ENCODE measurements at regions not wholly inside any gene's neighbourhood (a gene's known extent, or its start where the extent isn't known, plus 50 kb on each side); places are given as distances from the start of the nearest gene placed in this dataset.
"Not testable (repeated sequence)": the region's sequence is repeated elsewhere in the genome, so short reads cannot be mapped to it uniquely, and the experiment has no call there.

DNA sequence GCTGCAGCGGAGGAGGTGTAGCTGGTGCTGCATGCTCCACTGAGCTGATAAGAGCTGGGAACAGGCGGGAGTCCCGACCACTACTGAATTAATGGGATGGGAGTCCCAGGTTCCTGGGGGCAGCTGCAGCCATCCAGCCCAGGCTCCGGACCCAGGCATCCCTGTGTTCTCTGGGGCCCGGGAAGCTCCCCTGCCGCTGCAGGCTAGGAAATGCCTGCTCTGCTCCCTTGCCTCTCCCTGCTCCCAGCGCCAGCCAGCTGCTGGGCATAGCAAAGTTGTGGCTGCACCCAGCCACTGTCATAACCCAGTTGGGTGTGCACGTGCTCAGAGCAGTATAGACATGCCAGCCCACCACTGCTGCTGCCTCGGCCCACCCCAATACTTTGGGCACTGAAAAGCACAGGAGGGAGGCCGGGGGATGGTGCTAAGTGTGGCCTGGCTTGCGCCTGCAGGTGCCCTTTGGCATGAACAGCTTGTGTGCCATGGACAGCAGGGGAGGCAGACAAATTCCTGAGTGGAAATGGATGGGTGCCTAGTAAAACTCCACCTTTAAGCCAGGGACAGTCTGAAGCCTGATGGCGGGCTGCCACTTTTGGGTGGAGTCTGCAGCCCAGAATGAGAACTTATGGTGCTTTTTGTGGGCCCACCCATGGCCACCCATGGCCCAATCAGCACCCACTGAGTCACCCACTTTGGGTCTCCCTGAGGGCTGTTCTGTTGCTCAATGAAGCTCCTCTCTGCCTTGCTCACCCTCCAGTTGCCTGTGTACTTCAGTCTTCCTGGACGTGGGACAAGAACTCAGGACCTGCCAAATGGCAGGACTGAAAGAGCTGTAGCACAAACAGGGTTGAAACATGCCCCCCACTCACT lies 219.3 kb upstream of the TMEFF2 start:
- H3K9me3 ChIP-seq (ENCODE audit: insufficient read depth, low read depth, low read length), result 0 out of 2 replicates have a peak, but pooled peaks cover 13% of the 10 kb centered on the region

DNA sequence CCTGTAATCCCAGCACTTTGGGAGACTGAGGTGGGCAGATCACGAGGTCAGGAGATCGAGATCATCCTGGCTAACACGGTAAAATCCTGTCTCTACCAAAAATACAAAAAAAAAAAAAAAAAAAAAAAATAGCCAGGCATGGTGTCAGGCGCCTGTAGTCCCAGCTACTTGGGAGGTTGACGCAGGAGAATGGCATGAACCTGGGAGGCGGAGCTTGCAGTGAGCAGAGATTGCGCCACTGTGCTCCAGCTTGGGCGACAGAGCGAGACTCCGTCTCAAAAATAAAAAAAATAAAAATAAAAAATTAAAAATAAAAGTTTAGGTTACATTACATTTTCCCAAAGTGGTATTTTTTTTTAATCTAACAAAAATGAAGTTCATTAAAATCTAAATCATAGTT lies 218.1 kb upstream of the TMEFF2 start:
- H3K9me3 ChIP-seq (ENCODE audit: insufficient read depth, low read depth, low read length), result 0 out of 2 replicates have a peak, but pooled peaks cover 13% of the 10 kb centered on the region
- H3K9ac ChIP-seq (ENCODE audit: low read depth, low read length); H3K4me1 ChIP-seq (ENCODE audit: insufficient read depth, low read length); H3K36me3 ChIP-seq (ENCODE audit: insufficient read depth, low read length); H3K4me3 ChIP-seq (ENCODE audit: low read length); H3K27me3 ChIP-seq (ENCODE audit: insufficient read depth, low read length); H3K27ac ChIP-seq (ENCODE audit: low read depth, low read length): not testable (repeated sequence)
- 89% methylated on average over 7 of the region's 10 CpGs for WGBS

More for the DNA sequence above, 219.3 kb upstream of the TMEFF2 start:
- H3K4me1 ChIP-seq (ENCODE audit: insufficient read depth, low read length), result no peaks in the 10 kb centered on the region
- H3K36me3 ChIP-seq (ENCODE audit: insufficient read depth, low read length), result no peaks in the 10 kb centered on the region
- WGBS, result 96% methylated on average over 13 of the region's 13 CpGs
- H3K27me3 ChIP-seq (ENCODE audit: insufficient read depth, low read length), result no peaks in the 10 kb centered on the region
- no peak overlapping the region for H3K27ac ChIP-seq (ENCODE audit: low read depth, low read length)
- no peak overlapping the region for H3K4me3 ChIP-seq (ENCODE audit: low read length)
- no peak overlapping the region for H3K9ac ChIP-seq (ENCODE audit: low read depth, low read length)

DNA sequence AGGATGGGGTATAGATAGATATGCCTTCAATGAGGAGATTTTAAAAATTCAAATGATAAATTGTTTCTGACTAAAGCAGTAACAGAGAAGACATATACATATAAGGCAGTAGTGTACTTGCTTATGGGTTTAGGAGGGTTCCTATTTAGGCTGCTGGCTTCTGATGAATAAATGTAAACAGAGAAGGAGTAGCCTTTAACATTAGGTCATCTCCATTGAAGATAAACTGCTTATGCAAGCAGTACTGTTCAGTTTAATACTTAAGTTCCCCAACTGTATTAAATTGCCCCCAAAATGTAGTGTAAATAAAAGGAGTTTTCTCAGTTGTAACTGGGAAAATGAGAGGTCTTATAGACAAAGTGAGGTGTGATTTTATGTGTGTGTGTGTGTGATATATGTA lies 217.7 kb upstream of the TMEFF2 start:
- H3K4me1 ChIP-seq (ENCODE audit: insufficient read depth, low read length), result peaks cover 8% of the 10 kb centered on the region
- no peaks in the 10 kb centered on the region for H3K27me3 ChIP-seq (ENCODE audit: insufficient read depth, low read length)
- H3K9me3 ChIP-seq (ENCODE audit: insufficient read depth, low read depth, low read length), result 0 out of 2 replicates have a peak, but pooled peaks cover 13% of the 10 kb centered on the region
- H3K9ac ChIP-seq (ENCODE audit: low read depth, low read length), result no peak overlapping the region
- H3K27ac ChIP-seq (ENCODE audit: low read depth, low read length), result no peak overlapping the region
- no peaks in the 10 kb centered on the region for H3K36me3 ChIP-seq (ENCODE audit: insufficient read depth, low read length)
- no peak overlapping the region for H3K4me3 ChIP-seq (ENCODE audit: low read length)

DNA sequence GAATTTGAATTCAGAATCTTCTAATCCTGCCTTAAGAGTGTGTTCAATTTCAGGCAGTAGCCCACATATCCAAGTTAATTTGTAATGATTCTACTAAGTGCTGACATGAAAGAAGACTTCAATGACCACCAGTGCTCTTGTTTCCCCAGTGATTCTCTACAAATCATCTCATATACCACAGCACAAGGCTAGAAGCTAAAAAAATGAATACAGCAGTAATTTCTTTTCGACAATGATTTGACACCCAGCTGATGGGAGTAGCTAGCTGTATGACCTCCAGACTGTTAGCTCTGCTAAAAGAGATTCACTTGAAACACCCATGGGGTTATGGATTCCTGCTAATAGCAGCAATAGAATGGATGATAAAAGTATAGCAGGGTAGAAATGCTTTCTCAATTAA lies 217.0 kb upstream of the TMEFF2 start:
- Histone ChIP-seq H3K4me1 (ENCODE audit: insufficient read depth, low read length) (peaks cover 8% of the 10 kb centered on the region), H3K9ac (ENCODE audit: low read depth, low read length) (no peak overlapping the region), H3K36me3 (ENCODE audit: insufficient read depth, low read length) (no peaks in the 10 kb centered on the region), H3K27ac (ENCODE audit: low read depth, low read length) (no peak overlapping the region), H3K27me3 (ENCODE audit: insufficient read depth, low read length) (no peaks in the 10 kb centered on the region), H3K9me3 (ENCODE audit: insufficient read depth, low read depth, low read length) (0 out of 2 replicates have a peak, but pooled peaks cover 13% of the 10 kb centered on the region), H3K4me3 (ENCODE audit: low read length) (no peak overlapping the region)
- WGBS, result 90% methylated on average over 1 of the region's 1 CpG

DNA sequence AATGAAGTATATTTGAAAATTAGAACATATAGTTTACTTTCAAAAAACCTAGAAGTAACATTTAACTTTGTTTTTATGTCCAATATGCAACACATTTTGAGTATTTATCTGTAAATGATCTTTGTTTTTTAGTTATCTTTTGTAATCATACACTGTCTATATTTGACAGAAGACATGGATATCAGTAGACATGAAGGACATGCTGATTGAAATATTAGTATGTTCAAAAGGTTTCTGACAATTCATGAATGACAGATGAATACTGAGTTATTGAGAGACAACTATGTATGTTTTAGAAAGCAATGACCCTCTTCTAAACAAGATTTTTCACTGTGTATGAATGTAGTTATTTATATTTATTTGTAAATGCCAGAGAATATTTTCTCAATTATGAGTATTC lies 215.6 kb upstream of the TMEFF2 start:
- H3K9ac ChIP-seq (ENCODE audit: low read depth, low read length), result no peak overlapping the region
- H3K27ac ChIP-seq (ENCODE audit: low read depth, low read length), result no peak overlapping the region
- H3K9me3 ChIP-seq (ENCODE audit: insufficient read depth, low read depth, low read length), result 0 out of 2 replicates have a peak, but pooled peaks cover 13% of the 10 kb centered on the region
- H3K36me3 ChIP-seq (ENCODE audit: insufficient read depth, low read length), result no peaks in the 10 kb centered on the region
- H3K4me1 ChIP-seq (ENCODE audit: insufficient read depth, low read length), result peaks cover 8% of the 10 kb centered on the region
- no peak overlapping the region for H3K4me3 ChIP-seq (ENCODE audit: low read length)
- H3K27me3 ChIP-seq (ENCODE audit: insufficient read depth, low read length), result no peaks in the 10 kb centered on the region

DNA sequence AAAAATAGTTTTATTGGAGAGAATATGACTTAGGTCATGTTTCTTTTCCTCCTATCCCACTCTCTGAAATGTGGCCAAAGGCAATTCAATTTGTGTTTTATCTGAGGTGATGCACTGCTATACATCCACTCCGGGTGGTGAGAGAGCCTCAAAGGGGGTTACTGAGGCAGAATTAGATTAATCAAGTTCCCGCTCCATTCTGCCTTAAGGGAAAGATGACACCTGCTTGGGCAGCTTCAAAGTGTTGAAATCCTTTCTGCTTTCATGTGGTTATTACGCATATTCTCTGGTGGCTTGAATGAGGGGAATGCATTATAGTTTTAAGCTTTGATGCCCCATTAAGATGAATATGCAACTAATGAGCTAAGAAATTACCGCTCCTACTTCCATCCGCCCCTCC lies 213.0 kb upstream of the TMEFF2 start:
- Histone ChIP-seq H3K4me1 (ENCODE audit: insufficient read depth, low read length) (peaks cover 8% of the 10 kb centered on the region), H3K9ac (ENCODE audit: low read depth, low read length) (no peak overlapping the region), H3K9me3 (ENCODE audit: insufficient read depth, low read depth, low read length) (no peaks in the 10 kb centered on the region), H3K27me3 (ENCODE audit: insufficient read depth, low read length) (no peaks in the 10 kb centered on the region), H3K36me3 (ENCODE audit: insufficient read depth, low read length) (no peaks in the 10 kb centered on the region), H3K27ac (ENCODE audit: low read depth, low read length) (no peak overlapping the region), H3K4me3 (ENCODE audit: low read length) (no peak overlapping the region)
- 82% methylated on average over 5 of the region's 5 CpGs for WGBS

DNA sequence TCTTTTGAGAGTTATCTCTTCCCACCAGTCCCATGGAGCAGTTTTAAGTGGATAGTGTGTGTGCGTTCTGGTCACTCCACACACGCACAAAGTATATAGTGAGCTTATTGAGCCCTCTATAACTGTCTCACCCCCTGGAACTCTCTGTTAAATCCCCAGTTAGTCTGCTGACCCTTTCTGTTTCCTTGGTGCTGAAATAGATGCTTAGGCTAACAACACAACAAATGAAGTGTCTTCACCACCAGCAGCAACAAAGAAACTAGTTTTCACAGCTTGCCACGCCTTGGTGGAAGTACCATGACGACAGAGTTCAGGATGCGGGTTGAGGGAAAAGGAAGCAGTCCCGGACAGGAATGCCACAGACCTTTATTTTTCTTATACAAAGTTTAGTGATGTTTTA lies 203.5 kb upstream of the TMEFF2 start:
- 96% methylated on average over 4 of the region's 6 CpGs for WGBS
- no peak overlapping the region for H3K27ac ChIP-seq (ENCODE audit: low read depth, low read length)
- no peaks in the 10 kb centered on the region for H3K4me1 ChIP-seq (ENCODE audit: insufficient read depth, low read length)

DNA sequence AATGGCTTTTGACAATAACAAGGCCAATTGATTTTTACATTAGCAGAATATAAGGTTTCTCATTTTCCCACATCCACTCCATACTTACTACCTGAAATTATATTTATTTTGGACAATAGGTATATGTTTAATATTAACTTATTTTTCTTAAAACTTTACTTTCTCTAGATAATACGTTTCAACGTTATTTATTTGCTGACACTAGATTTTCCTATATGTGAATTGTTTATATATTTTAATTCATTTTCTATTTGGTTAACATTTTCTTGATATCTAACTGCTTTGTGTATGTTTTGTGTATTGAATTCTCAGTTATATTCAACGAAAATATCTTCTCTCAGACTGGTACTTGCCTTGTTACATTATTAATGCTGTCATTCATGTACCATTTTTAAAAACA lies 199.9 kb upstream of the TMEFF2 start:
- no CpG with 5 or more reads among the region's 3 CpGs for WGBS
- Histone ChIP-seq H3K4me3 (ENCODE audit: low read length) (no peak overlapping the region), H3K27ac (ENCODE audit: low read depth, low read length) (no peak overlapping the region), H3K9ac (ENCODE audit: low read depth, low read length) (no peak overlapping the region), H3K27me3 (ENCODE audit: insufficient read depth, low read length) (no peaks in the 10 kb centered on the region), H3K9me3 (ENCODE audit: insufficient read depth, low read depth, low read length) (no peaks in the 10 kb centered on the region), H3K4me1 (ENCODE audit: insufficient read depth, low read length) (no peaks in the 10 kb centered on the region), H3K36me3 (ENCODE audit: insufficient read depth, low read length) (no peaks in the 10 kb centered on the region)

More for the DNA sequence above, 203.5 kb upstream of the TMEFF2 start:
- Histone ChIP-seq H3K9me3 (ENCODE audit: insufficient read depth, low read depth, low read length) (no peaks in the 10 kb centered on the region), H3K4me3 (ENCODE audit: low read length) (no peak overlapping the region), H3K9ac (ENCODE audit: low read depth, low read length) (no peak overlapping the region), H3K27me3 (ENCODE audit: insufficient read depth, low read length) (no peaks in the 10 kb centered on the region), H3K36me3 (ENCODE audit: insufficient read depth, low read length) (no peaks in the 10 kb centered on the region)

DNA sequence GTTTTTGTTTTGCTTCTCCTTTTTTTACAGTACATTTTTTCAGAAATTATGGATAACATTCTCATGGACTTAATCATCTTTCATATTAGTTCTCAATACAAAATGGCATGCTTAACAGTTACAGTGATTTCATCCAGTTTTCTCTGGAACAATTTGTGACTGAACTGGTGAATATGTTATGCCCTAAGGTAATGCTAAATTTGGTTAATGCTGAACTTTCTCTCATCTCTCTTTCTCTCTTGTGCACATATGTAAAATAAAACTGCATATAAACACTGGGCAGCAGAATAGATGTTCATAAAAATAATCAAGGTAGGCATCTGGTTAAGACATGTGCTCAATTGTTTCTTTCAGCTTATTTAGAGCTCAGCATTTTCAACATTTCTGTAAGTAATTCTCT lies 196.3 kb upstream of the TMEFF2 start:
- Histone ChIP-seq H3K4me1 (ENCODE audit: insufficient read depth, low read length) (no peaks in the 10 kb centered on the region), H3K27ac (ENCODE audit: low read depth, low read length) (no peak overlapping the region)

DNA sequence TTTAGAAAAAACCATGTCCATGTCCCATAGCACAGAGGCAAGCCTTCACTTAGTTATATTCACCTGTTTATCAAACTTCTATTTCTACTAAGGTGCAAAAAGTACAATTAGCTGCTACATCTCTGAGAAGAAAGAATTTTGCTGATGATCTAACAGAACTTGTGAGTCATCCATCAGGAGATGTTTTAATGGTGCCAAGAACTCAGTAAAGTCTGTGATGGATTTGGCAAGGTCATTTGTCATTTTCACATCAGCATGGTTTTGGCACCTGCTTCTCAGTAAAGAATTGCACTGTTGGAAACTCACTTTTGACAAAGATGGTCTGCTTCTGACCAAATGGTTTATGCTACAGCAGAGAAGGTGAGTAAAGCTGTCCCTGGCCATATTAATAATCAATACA lies 195.7 kb upstream of the TMEFF2 start:
- Histone ChIP-seq H3K4me3 (ENCODE audit: low read length) (no peak overlapping the region), H3K36me3 (ENCODE audit: insufficient read depth, low read length) (no peaks in the 10 kb centered on the region), H3K9me3 (ENCODE audit: insufficient read depth, low read depth, low read length) (no peaks in the 10 kb centered on the region), H3K27me3 (ENCODE audit: insufficient read depth, low read length) (no peaks in the 10 kb centered on the region), H3K27ac (ENCODE audit: low read depth, low read length) (no peak overlapping the region), H3K4me1 (ENCODE audit: insufficient read depth, low read length) (no peaks in the 10 kb centered on the region), H3K9ac (ENCODE audit: low read depth, low read length) (no peak overlapping the region)

More for the DNA sequence above, 196.3 kb upstream of the TMEFF2 start:
- Histone ChIP-seq H3K9me3 (ENCODE audit: insufficient read depth, low read depth, low read length) (no peaks in the 10 kb centered on the region), H3K9ac (ENCODE audit: low read depth, low read length) (no peak overlapping the region), H3K36me3 (ENCODE audit: insufficient read depth, low read length) (no peaks in the 10 kb centered on the region), H3K4me3 (ENCODE audit: low read length) (no peak overlapping the region), H3K27me3 (ENCODE audit: insufficient read depth, low read length) (no peaks in the 10 kb centered on the region)

DNA sequence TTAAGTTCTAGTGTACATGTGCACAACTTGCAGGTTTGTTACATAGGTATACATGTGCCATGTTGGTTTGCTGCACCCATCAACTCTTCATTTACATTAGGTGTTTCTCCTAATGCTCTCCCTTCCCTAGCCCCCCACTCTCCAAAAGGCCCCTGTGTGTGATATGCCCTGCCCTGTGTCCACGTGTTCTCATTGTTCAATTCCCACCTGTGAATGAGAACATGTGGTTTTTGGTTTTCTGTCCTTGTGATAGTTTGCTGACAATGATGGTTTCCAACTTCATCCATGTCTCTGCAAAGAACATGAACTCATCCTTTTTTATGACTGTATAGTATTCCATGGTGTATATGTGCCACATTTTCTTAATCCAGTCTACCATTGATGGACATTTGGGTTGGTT lies 189.5 kb upstream of the TMEFF2 start:
- not testable (repeated sequence) for H3K27me3 ChIP-seq (ENCODE audit: insufficient read depth, low read length); H3K36me3 ChIP-seq (ENCODE audit: insufficient read depth, low read length); H3K9me3 ChIP-seq (ENCODE audit: insufficient read depth, low read depth, low read length); H3K4me3 ChIP-seq (ENCODE audit: low read length); H3K27ac ChIP-seq (ENCODE audit: low read depth, low read length); H3K9ac ChIP-seq (ENCODE audit: low read depth, low read length)
- H3K4me1 ChIP-seq (ENCODE audit: insufficient read depth, low read length), result 0 out of 2 replicates have a peak, but pooled peaks cover 12% of the 10 kb centered on the region
- 100% methylated on average over 1 of the region's 1 CpG for WGBS

DNA sequence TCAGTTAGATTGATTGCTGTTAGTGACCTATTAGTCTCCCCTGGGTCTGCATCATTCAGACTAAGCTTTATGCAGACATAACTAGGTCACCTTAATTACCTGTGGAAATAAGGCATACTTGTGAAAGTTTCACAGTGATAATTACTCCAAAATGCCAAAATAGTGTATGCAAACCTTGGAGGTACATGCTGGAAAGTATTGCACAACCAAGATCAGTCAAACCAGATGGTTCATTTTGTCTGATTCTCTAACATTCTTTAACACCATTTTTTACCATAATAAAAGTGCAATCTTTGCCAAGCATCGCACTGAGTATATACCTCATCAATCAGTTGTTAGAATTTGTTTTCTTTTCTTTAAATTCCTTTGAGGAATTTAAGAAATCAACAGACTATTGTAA lies 186.3 kb upstream of the TMEFF2 start:
- no peaks in the 10 kb centered on the region for H3K9me3 ChIP-seq (ENCODE audit: insufficient read depth, low read depth, low read length)
- 0 out of 2 replicates have a peak, but pooled peaks cover 12% of the 10 kb centered on the region for H3K4me1 ChIP-seq (ENCODE audit: insufficient read depth, low read length)
- H3K4me3 ChIP-seq (ENCODE audit: low read length), result no peak overlapping the region
- WGBS, result no CpG with 5 or more reads among the region's 1 CpG
- H3K9ac ChIP-seq (ENCODE audit: low read depth, low read length), result no peak overlapping the region
- no peaks in the 10 kb centered on the region for H3K27me3 ChIP-seq (ENCODE audit: insufficient read depth, low read length)
- no peak overlapping the region for H3K27ac ChIP-seq (ENCODE audit: low read depth, low read length)
- H3K36me3 ChIP-seq (ENCODE audit: insufficient read depth, low read length), result no peaks in the 10 kb centered on the region
